Peyer's patch (tissue), 4 donors: ENCODE measurements at regions not wholly inside any gene's neighbourhood (a gene's known extent, or its start where the extent isn't known, plus 50 kb on each side); places are given as distances from the start of the nearest gene placed in this dataset.

Experiments used
- POLR2A ChIP-seq, 2 donors: fragments of 450-650 bp; IDR thresholded peaks; one replicate each; pipeline ENCODE4 v1.5.1; 2017; ENCODE audit warnings: antibody characterized with exemption in 2 of 2, mild to moderate bottlenecking in 2 of 2, moderate library complexity in 2 of 2
- TF ChIP-seq, protein P1 (sequence below), 6 experiments: fragments of 450-650 bp in 4 of 6; fragments of 200-600 bp in 2 of 6; sonication (generic) in 1 of 6; IDR thresholded peaks; one replicate each; pipeline ENCODE4 v1.5.1; 2017 to 2019; ENCODE audit warnings: antibody characterized with exemption in 6 of 6, mild to moderate bottlenecking in 3 of 6, moderate library complexity in 1 of 6

GRCh38 chr9:7456793-7457530 is 342.6 kb downstream of the DMAC1 start:
- TF ChIP-seq, protein P1, sequence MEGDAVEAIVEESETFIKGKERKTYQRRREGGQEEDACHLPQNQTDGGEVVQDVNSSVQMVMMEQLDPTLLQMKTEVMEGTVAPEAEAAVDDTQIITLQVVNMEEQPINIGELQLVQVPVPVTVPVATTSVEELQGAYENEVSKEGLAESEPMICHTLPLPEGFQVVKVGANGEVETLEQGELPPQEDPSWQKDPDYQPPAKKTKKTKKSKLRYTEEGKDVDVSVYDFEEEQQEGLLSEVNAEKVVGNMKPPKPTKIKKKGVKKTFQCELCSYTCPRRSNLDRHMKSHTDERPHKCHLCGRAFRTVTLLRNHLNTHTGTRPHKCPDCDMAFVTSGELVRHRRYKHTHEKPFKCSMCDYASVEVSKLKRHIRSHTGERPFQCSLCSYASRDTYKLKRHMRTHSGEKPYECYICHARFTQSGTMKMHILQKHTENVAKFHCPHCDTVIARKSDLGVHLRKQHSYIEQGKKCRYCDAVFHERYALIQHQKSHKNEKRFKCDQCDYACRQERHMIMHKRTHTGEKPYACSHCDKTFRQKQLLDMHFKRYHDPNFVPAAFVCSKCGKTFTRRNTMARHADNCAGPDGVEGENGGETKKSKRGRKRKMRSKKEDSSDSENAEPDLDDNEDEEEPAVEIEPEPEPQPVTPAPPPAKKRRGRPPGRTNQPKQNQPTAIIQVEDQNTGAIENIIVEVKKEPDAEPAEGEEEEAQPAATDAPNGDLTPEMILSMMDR (IDR thresholded peaks at IDR 0.05), result no peak
- TF ChIP-seq POLR2A (IDR thresholded peaks at IDR 0.05), result no peak
